Effector CD4-positive, alpha-beta T cell (primary cell): ENCODE measurements at regions not wholly inside any gene's neighbourhood (a gene's known extent, or its start where the extent isn't known, plus 50 kb on each side); places are given as distances from the start of the nearest gene placed in this dataset.
A peak's percentile ranks its signal among the peaks of the same experiment; 100 is the strongest.
"Not testable (repeated sequence)": the region's sequence is repeated elsewhere in the genome, so short reads cannot be mapped to it uniquely, and the experiment has no call there.

Source experiments
- DNase-seq: peaks from one replicate; pipeline ENCODE4 v3.0.0-alpha.2; 2020

GRCh38 chr21:14058566-14058965 lies 152.2 kb downstream of the LIPI start:
- no peak for DNase-seq

DNA sequence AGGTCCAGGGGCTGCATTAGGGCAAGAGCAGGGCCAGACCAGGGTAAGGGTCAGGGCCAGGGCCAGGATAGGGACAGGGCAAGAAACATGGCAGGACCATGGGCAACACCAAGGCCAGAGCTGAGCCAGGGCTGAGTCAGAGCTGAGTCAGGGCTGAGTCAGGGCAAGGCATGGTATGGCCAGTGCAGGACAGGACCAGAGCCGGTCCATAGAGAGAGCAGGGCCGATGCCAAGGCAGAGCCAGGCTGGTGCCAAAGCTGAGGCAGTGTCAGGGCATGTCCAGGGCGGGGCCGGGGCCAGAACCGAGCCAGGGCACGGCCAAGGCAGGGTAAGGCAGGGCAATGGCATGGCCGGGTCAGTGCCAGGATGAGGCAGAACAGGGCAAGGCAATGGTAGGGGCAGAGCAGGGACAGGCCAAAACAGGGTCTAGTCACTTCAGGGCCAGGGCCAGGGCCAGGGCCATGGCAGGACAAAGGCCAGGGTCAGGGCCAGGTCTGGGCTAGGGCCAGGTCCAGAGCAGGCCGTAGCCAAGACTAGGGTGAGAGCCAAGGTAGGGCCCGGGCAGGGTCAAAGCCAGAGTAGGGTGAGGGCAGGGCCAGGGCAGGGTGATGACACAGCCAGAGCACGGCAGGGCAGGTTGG lies 152.8 kb downstream of the LIPI start:
- DNase-seq, result not testable (repeated sequence)

- no peak for DNase-seq
Observed at GRCh38 chr21:14057313-14057712, 153.4 kb downstream of the LIPI start.

DNA sequence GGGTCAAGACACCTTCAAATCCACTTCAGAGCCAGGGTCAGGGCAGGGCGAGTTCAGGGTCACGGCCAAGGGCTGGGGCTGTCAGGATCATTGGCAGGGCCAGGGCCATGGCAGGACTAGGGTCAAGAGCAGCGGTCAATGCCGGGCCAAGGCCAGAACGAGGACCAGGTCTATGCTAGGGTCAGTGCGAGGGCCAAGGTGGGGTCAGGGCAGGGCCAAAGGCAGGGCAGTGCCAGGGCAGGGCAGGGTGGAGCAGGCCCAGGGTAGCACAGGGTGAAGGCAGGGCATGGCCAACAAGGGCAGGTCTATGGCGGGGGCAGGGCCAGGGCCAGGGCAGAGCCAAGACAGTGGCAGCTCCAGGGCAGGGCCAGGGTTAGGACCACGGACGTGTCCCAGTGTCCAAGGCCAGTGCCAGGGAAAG lies 154.0 kb downstream of the LIPI start:
- no peak for DNase-seq

DNA sequence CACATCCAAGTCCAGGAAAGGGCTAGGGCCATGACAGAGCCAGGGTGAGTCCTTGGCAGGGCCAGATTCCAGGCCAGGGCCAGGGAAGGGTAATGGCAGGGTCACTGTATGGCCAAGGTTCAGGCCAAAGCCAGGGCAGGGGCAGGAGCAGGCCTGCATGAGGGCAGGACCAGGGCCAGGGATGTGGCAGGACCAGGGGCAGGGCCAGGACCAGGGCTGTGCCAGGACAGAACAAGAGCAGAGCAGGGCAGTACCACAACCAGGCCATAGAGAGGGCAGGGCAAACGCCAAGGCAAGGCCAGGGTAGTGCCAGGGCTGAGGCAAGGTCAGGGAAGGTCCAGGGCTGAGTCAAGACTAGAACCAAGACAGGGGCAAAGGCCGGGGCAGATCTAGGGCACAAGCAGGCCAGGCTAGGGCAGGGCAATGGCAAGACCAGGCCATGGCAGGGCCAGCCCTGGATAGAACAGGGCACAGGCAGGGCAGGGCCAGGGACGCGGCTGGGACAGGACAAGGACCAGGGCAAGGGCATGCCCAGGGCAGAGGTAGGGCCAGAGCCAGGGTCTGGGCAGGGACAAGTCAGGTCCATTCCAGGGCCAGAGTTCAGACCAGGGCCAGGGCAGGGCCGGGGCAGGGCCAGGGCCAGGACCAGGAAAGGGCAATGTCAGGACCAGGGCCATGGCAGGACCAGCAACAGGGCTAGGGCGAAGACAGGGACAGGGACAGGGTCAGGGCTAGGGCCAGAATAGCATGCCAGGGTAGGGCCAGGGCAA lies 154.8 kb downstream of the LIPI start:
- not testable (repeated sequence) for DNase-seq

GRCh38 chr21:14054682-14055081 lies 156.1 kb downstream of the LIPI start:
- DNase-seq, result no peak

- no peak for DNase-seq
Observed at GRCh38 chr21:14050121-14050520, 160.6 kb downstream of the LIPI start.

GRCh38 chr21:14046401-14046800 lies 164.4 kb downstream of the LIPI start:
- no peak for DNase-seq

DNA sequence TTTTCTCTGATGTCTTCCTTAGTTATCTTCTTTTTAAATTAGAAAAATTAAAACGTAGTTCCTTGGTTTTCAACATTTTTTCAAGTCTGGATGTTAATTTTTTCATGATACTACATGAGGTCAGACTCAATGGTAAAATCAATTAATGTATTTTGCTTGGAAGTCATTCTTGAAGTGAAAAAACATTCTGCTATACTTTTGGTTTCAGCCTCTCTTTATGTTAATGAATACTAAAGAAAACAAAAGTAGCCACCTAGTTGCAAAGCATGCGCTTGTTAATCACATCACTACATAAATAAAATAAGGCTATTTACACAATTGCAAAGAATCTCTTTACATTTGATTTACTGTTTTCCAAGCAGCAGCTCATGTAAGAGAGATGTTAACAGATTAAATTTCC lies 170.4 kb downstream of the LIPI start:
- DNase-seq, result no peak

DNA sequence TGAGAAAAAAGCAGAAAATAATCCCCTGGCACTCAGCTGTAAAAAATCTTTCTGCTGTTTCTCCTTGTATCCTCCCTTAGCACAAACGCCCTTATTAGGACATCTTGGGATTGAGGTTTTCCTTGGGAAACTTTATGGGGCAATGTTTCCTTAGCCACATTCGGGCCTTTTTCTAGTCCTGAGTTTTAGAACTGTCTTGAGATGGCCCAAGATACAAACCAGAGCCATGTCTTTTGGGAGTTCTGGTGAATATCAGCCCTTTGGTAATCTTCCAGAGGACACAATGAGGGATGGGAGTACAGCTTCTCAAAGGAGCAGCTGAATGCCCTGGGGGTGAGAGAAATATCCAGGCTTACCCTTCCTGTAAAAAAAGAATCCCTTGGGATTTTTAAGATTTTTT lies 182.1 kb downstream of the LIPI start:
- not testable (repeated sequence) for DNase-seq

GRCh38 chr21:14027235-14027869 lies 183.4 kb downstream of the LIPI start:
- DNase-seq, result peak; percentile 77

DNA sequence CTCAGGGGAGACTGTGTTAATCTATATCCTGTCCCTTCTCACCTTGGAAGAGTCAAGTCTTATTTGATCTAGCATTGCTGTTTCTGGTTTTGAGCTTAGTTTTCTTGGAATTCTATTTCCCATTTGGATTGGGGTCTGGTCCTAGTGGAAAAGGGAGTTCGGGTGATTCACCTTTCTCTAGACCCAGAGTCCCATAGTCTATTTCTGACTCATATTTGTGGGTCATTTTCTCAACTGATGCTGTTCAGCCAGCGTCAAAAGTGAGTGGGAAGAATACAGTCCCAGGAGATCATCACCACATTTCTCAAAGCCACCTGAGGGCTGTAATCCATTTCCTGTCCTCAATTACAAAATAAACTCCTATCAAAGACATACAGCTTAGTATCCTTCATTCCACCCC lies 190.6 kb downstream of the LIPI start:
- DNase-seq, result not testable (repeated sequence)

DNA sequence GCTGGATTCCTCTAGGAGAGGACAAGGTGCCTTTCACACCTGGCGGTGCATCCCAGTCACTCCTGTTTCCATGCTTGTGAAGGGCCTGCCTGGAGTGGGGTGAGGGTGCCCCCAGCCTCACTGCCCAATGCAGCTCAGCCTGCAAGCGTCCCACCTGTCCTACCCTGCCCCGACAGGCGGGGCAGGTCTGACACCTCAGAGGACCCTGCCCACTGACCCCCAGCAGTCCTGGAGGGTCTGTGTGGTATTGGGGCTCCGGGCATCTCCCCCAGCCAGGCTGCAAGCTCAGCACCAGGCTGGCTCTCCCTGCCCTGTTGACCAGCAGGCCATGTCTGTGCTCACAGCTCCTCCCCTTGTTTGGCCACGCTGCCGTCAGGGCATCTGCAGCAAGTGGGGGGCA lies 194.9 kb downstream of the LIPI start:
- not testable (repeated sequence) for DNase-seq

DNA sequence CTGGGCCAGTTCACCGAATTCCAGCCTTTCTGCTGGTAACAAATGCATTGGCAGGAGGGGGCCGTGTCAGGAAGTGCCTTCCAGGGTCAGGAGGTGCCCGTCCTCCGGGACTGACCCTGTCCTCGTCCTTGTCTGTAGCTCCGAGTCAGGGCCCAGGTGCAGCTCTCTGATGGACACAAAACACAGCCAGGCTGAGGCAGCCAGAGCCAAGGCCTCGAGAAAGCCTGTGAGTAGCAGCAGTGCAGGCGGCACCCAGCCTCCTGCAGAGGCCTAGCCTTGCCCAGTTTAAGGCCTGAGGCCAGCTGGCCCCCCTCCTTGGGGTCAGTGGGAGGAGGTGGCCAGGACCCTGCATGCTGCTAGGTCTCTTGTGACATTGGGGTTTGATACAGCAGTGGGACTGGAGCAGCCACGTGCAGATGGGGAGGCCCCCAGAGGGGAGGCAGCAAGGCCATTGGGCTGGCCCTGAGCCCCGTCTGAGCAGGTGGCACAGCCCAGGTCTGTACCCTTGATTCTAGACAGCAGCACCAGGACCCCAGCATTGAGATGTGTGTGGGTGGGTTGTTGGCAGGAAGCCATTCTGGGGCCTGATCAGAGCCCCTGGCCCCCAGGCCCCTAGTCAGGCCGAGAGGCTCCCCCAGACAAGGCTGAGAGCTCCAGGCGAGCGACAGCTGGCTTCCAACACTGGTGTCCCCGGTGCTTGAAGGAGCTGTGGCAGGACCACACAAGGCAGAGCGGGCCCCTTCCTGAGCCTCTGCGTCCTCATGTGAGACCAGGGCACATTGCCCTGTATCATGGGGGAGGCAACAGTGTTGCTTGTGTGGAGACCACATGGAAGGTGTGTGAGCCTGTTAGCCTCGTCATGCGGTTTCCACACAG lies 196.9 kb downstream of the LIPI start:
- DNase-seq, result not testable (repeated sequence)

- no peak for DNase-seq
Observed at GRCh38 chr21:14013056-14013603, 197.6 kb downstream of the LIPI start.

- DNase-seq, result no peak
Observed at GRCh38 chr21:14012409-14012808, 198.3 kb downstream of the LIPI start.

- DNase-seq, result not testable (repeated sequence)
Observed at GRCh38 chr21:14011751-14012150, 199.0 kb downstream of the LIPI start.

DNA sequence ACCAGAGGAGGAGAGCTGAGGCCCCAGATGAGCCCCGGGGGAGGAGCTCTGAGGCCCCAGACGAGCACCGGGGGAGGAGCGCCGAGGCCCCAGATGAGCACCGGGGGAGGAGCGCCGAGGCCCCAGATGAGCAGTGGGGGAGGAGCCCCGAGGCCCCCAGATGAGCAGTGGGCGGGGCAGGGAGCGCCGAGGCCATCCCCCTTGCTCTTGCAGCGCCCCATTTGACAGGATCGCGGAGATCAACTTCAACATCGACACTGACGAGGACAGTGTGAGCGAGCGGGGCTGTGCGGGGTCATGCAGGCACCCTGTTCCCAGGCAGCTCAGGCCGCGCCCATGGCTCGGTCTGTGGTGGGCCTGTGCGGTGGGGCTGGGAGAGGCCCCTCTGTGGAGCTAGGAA lies 199.6 kb downstream of the LIPI start:
- not testable (repeated sequence) for DNase-seq

DNA sequence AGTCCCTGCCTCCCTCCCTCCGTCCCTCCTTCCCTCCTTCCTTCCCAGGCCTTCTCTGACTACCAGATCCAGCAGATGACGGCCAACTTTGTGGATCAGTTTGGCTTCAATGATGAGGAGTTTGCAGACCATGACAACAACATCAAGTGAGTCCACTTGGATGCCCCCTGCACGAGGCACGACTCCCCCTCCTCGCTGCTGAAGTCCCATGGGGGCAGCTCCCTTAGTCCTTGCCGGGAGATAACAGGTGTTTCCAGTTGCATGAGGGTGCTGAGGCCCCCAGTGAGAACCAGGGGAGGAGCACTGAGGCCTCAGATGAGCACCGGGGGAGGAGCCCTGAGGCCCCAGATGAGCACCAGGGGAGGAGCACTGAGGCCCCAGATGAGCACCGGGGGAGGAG lies 200.0 kb downstream of the LIPI start:
- no peak for DNase-seq

GRCh38 chr21:14009990-14010389 lies 200.8 kb downstream of the LIPI start:
- not testable (repeated sequence) for DNase-seq

DNA sequence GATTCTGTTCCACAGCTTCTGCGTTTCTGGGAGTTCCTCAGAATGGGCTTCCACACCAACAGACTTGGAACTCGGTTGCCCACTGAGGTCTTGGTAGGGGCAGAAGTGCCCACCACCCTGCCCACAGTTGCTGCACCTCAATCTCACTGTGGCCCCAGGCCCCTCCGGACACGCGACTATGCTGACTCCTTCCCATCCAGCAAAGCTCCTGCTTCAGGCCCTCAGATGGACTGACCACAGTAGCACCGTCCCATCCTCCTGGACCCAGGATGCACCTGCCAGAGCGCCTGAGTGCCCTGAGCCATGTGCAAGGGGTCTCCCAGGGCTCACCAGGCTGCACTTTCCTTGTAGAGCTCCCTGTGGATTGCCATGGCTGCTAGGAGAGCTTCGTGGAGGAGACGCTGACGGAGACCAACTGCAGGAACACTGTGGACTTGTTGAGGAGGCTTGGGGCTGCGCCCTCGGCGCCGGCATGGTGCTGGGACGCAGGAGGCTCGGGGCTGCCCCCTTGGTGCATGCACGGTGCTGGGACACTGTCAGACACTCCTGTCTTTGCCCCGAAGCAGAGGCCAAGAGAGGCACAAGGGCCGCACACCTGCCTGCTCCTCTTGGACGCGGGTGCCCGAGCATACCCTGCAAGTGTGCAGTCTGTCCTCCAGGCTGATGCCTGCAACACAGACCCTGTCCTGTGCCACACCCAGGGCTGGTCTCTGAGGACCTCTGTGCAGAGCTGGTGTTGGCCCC lies 201.3 kb downstream of the LIPI start:
- not testable (repeated sequence) for DNase-seq

DNA sequence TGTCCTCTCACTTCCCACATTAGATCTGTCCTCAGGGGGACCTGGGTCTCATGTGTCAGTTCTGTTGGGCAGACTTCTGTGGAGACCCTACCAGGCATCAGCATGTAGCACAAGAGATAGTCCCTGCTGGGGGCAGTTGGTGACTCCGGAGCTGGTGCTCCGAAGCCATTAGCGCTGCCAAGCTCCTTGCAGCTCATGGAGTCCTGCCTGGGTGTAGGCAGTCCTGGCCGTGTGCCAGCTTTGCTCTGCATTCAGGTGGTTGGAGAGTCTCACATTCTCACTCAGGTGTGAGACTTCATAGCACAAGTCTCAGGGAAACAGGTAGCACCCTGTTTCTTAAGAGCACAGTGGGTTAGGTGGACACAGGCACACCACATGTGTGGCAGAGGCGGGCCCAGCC lies 202.3 kb downstream of the LIPI start:
- not testable (repeated sequence) for DNase-seq
